ENCODE measurements at regions not wholly inside any gene's neighbourhood (a gene's known extent, or its start where the extent isn't known, plus 50 kb on each side); places are given as distances from the start of the nearest gene placed in this dataset.

DNA sequence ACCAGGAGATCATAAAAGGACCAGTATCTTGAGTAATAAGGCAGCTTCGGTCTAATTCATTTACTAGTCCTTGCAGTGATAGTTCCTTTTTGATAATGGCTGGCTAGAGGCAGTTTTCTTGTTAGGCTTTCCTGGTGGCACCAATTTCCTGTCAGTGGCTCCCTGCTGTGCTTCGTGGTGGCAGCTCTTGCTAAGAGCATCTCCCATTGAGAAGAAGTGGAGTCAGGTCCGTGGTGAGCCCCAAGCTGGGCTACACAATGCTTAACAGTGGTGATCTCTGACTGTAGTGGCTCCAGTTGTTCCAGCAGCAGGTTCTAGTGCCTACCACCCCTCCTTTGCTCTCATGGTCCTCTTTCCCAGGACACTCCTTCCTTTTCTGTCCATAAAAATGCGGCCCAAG lies 111.2 kb downstream of the RAP2B start:
- CTCF ChIA-PET, result interaction anchor here (0.6 to 1.1 kb wide), 2 partner anchors 261 to 1364 kb away, joined by 3 read pairs; no protein-coding TSS in a partner anchor
- H3K27me3 Mint-ChIP-seq (ENCODE audit: unreplicated experiment), result no peaks in the 10 kb centered on the region
- no peak for DNase-seq
- intact Hi-C loops (cut with micrococcal nuclease; ENCODE audit: unreplicated experiment), result no loop called here
- no peak overlapping the region for H3K4me3 Mint-ChIP-seq (ENCODE audit: low read depth, unreplicated experiment)
- H3K9me3 Mint-ChIP-seq (ENCODE audit: low read depth, unreplicated experiment), result no peaks in the 10 kb centered on the region
- H3K4me1 Mint-ChIP-seq (ENCODE audit: low read depth, unreplicated experiment), result no peaks in the 10 kb centered on the region
- TF ChIP-seq, protein P1, sequence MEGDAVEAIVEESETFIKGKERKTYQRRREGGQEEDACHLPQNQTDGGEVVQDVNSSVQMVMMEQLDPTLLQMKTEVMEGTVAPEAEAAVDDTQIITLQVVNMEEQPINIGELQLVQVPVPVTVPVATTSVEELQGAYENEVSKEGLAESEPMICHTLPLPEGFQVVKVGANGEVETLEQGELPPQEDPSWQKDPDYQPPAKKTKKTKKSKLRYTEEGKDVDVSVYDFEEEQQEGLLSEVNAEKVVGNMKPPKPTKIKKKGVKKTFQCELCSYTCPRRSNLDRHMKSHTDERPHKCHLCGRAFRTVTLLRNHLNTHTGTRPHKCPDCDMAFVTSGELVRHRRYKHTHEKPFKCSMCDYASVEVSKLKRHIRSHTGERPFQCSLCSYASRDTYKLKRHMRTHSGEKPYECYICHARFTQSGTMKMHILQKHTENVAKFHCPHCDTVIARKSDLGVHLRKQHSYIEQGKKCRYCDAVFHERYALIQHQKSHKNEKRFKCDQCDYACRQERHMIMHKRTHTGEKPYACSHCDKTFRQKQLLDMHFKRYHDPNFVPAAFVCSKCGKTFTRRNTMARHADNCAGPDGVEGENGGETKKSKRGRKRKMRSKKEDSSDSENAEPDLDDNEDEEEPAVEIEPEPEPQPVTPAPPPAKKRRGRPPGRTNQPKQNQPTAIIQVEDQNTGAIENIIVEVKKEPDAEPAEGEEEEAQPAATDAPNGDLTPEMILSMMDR (IDR thresholded peaks at IDR 0.05; ENCODE audit: unreplicated experiment), result no peak
- no TSS peak for BruUV-seq (replicated peaks)
- no peaks in the 10 kb centered on the region for H3K36me3 Mint-ChIP-seq (ENCODE audit: insufficient read depth, unreplicated experiment)
- no peak overlapping the region for H3K27ac Mint-ChIP-seq (ENCODE audit: unreplicated experiment)

GRCh38 chr3:153273767-153274435 lies 111.9 kb downstream of the RAP2B start:
- Mint-ChIP-seq H3K27ac (ENCODE audit: unreplicated experiment) (no peak overlapping the region), H3K9me3 (ENCODE audit: low read depth, unreplicated experiment) (no peaks in the 10 kb centered on the region), H3K4me3 (ENCODE audit: low read depth, unreplicated experiment) (no peak overlapping the region), H3K4me1 (ENCODE audit: low read depth, unreplicated experiment) (no peaks in the 10 kb centered on the region), H3K36me3 (ENCODE audit: insufficient read depth, unreplicated experiment) (no peaks in the 10 kb centered on the region), H3K27me3 (ENCODE audit: unreplicated experiment) (no peaks in the 10 kb centered on the region)
- intact Hi-C loops (cut with micrococcal nuclease; ENCODE audit: unreplicated experiment), result no loop called here
- BruUV-seq (replicated peaks), result no TSS peak
- DNase-seq, result no peak
- TF ChIP-seq, protein P1 (IDR thresholded peaks at IDR 0.05; ENCODE audit: unreplicated experiment), result no peak
- CTCF ChIA-PET, result interaction anchor here (0.6 to 1.1 kb wide), 3 partner anchors 11 to 1364 kb away, joined by 3 read pairs; no protein-coding TSS in a partner anchor

GRCh38 chr3:153274561-153274960 lies 112.5 kb downstream of the RAP2B start:
- H3K27ac Mint-ChIP-seq (ENCODE audit: unreplicated experiment), result no peak overlapping the region
- no TSS peak for BruUV-seq (replicated peaks)
- no peaks in the 10 kb centered on the region for H3K36me3 Mint-ChIP-seq (ENCODE audit: insufficient read depth, unreplicated experiment)
- DNase-seq, result no peak
- CTCF ChIA-PET, result interaction anchor here (1.0 kb wide), 1 partner anchor 10 kb away, joined by 3 read pairs; no protein-coding TSS in a partner anchor
- intact Hi-C loops (cut with micrococcal nuclease; ENCODE audit: unreplicated experiment), result no loop called here
- TF ChIP-seq, protein P1 (IDR thresholded peaks at IDR 0.05; ENCODE audit: unreplicated experiment), result no peak
- no peak overlapping the region for H3K4me3 Mint-ChIP-seq (ENCODE audit: low read depth, unreplicated experiment)
- H3K9me3 Mint-ChIP-seq (ENCODE audit: low read depth, unreplicated experiment), result no peaks in the 10 kb centered on the region
- no peaks in the 10 kb centered on the region for H3K4me1 Mint-ChIP-seq (ENCODE audit: low read depth, unreplicated experiment)
- no peaks in the 10 kb centered on the region for H3K27me3 Mint-ChIP-seq (ENCODE audit: unreplicated experiment)

DNA sequence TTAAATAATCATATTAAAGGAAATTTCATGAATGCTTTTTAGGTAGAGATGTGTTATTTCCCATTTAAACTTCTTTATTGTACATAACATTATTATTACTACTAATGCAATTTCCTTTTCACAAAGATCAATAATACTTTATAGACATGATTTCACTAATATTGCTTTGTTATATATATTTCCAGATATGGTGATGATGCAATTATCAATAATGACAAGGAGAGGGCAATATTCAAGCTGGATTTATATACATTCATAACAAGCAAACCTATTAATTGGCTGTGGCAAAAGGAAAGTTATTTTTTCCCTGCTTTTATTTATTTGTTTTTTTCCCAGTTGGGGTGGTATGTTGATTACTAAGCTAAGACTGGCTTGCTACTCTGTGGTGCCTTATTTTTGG lies 113.5 kb downstream of the RAP2B start:
- CTCF ChIA-PET, result no interaction called here
- H3K27ac Mint-ChIP-seq (ENCODE audit: unreplicated experiment), result no peak overlapping the region

More for the DNA sequence above, 113.5 kb downstream of the RAP2B start:
- intact Hi-C loops (cut with micrococcal nuclease; ENCODE audit: unreplicated experiment), result no loop called here
- no TSS peak for BruUV-seq (replicated peaks)
- H3K4me1 Mint-ChIP-seq (ENCODE audit: low read depth, unreplicated experiment), result no peaks in the 10 kb centered on the region
- no peaks in the 10 kb centered on the region for H3K9me3 Mint-ChIP-seq (ENCODE audit: low read depth, unreplicated experiment)
- no peaks in the 10 kb centered on the region for H3K36me3 Mint-ChIP-seq (ENCODE audit: insufficient read depth, unreplicated experiment)
- H3K4me3 Mint-ChIP-seq (ENCODE audit: low read depth, unreplicated experiment), result no peak overlapping the region
- DNase-seq, result no peak
- TF ChIP-seq, protein P1 (IDR thresholded peaks at IDR 0.05; ENCODE audit: unreplicated experiment), result no peak
- no peaks in the 10 kb centered on the region for H3K27me3 Mint-ChIP-seq (ENCODE audit: unreplicated experiment)
